Vagina (tissue), 2 donors: ENCODE measurements at regions not wholly inside any gene's neighbourhood (a gene's known extent, or its start where the extent isn't known, plus 50 kb on each side); places are given as distances from the start of the nearest gene placed in this dataset.
"Not testable (repeated sequence)": the region's sequence is repeated elsewhere in the genome, so short reads cannot be mapped to it uniquely, and the experiment has no call there.

Experiments used
- CTCF ChIP-seq, 3 experiments: fragments of 450-650 bp in 2 of 3; fragments of 200-600 bp in 1 of 3; sonication (generic) in 1 of 3; IDR thresholded peaks; one replicate each; pipeline ENCODE4 v1.5.1; 2017 to 2019; ENCODE audit warnings: antibody characterized with exemption in 3 of 3, mild to moderate bottlenecking in 2 of 3, moderate library complexity in 2 of 3
- POLR2A ChIP-seq, 2 donors: fragments of 450-650 bp; IDR thresholded peaks; one replicate each; pipeline ENCODE4 v1.6.1; 2017; ENCODE audit warnings: antibody characterized with exemption in 2 of 2, mild to moderate bottlenecking in 2 of 2, moderate library complexity in 2 of 2
- POLR2AphosphoS5 ChIP-seq, 2 donors: sonication (generic); formaldehyde crosslinking; IDR thresholded peaks; one replicate each; pipeline ENCODE4 v1.9.0; 2017; ENCODE audit warnings: antibody characterized with exemption in 2 of 2, mild to moderate bottlenecking in 2 of 2, low read depth in 1 of 2; ENCODE audit not compliant: insufficient read depth in 1 of 2

- not testable (repeated sequence) for TF ChIP-seq POLR2AphosphoS5 (IDR thresholded peaks at IDR 0.05; ENCODE audit: insufficient read depth in 1 of 2, low read depth in 1 of 2); CTCF (IDR thresholded peaks at IDR 0.05); POLR2A (IDR thresholded peaks at IDR 0.05)
These were observed 487.8 kb downstream of the PLK2 start for GRCh38 chr5:57972099-57972498.
